Sigmoid colon (tissue), 4 donors: ENCODE measurements at regions not wholly inside any gene's neighbourhood (a gene's known extent, or its start where the extent isn't known, plus 50 kb on each side); places are given as distances from the start of the nearest gene placed in this dataset.

Experiments
- CTCF ChIP-seq, 4 experiments: fragments of 450-650 bp in 3 of 4; fragments of 200-600 bp in 1 of 4; IDR thresholded peaks; one replicate each; pipeline ENCODE4 v1.5.1; 2016 to 2019; ENCODE audit warnings: antibody characterized with exemption in 4 of 4, mild to moderate bottlenecking in 3 of 4, moderate library complexity in 2 of 4
- POLR2AphosphoS5 ChIP-seq, 4 donors: sonication (generic); formaldehyde crosslinking; IDR thresholded peaks; one replicate each; pipeline ENCODE4 v1.6.1; 2017; ENCODE audit warnings: antibody characterized with exemption in 4 of 4

- TF ChIP-seq CTCF (IDR thresholded peaks at IDR 0.05) (no peak), POLR2AphosphoS5 (IDR thresholded peaks at IDR 0.05) (no peak)
These were observed 242.7 kb downstream of the BCL11B start for GRCh38 chr14:99029145-99029915.
